Endothelial cell (in vitro differentiated cells): ENCODE measurements at regions not wholly inside any gene's neighbourhood (a gene's known extent, or its start where the extent isn't known, plus 50 kb on each side); places are given as distances from the start of the nearest gene placed in this dataset.

Source experiments
- DNase-seq: peaks from one replicate; pipeline ENCODE4 v3.0.0; 2021; ENCODE audit warnings: low spot score
- H3K27ac Mint-ChIP-seq: one replicate; pipeline ENCODE4 v1.8.0; 2021; ENCODE audit warnings: mixed read lengths, inconsistent platforms; ENCODE audit not compliant: unreplicated experiment
- H3K27me3 Mint-ChIP-seq: one replicate; pipeline ENCODE4 v1.8.0; 2021; ENCODE audit warnings: mild to moderate bottlenecking, moderate library complexity, mixed read lengths, inconsistent platforms; ENCODE audit not compliant: unreplicated experiment
- H3K36me3 Mint-ChIP-seq: one replicate; pipeline ENCODE4 v1.8.0; 2021; ENCODE audit warnings: mild to moderate bottlenecking, low read depth, mixed read lengths, inconsistent platforms; ENCODE audit not compliant: unreplicated experiment
- H3K4me1 Mint-ChIP-seq: one replicate; pipeline ENCODE4 v1.8.0; 2021; ENCODE audit warnings: mild to moderate bottlenecking, mixed read lengths, inconsistent platforms; ENCODE audit not compliant: unreplicated experiment
- H3K4me3 Mint-ChIP-seq: one replicate; pipeline ENCODE4 v1.8.0; 2021; ENCODE audit warnings: mild to moderate bottlenecking, mixed read lengths, inconsistent platforms; ENCODE audit not compliant: unreplicated experiment
- H3K9me3 Mint-ChIP-seq: one replicate; pipeline ENCODE4 v1.8.0; 2021; ENCODE audit warnings: mixed read lengths, inconsistent platforms; ENCODE audit not compliant: unreplicated experiment
- CTCF ChIP-seq: fragments of 200-600 bp; sonication (generic); IDR thresholded peaks from one replicate; pipeline ENCODE4 v1.5.0; 2021; ENCODE audit warnings: antibody characterized with exemption; ENCODE audit not compliant: unreplicated experiment

- H3K27ac Mint-ChIP-seq: no peak overlapping the region
- H3K4me1 Mint-ChIP-seq: no peaks in the 10 kb centered on the region
- H3K4me3 Mint-ChIP-seq: no peak overlapping the region
- DNase-seq: no peak
- no peaks in the 10 kb centered on the region for H3K9me3 Mint-ChIP-seq
- H3K27me3 Mint-ChIP-seq: no peaks in the 10 kb centered on the region
- H3K36me3 Mint-ChIP-seq: no peaks in the 10 kb centered on the region
- TF ChIP-seq CTCF: no peak
Measured at GRCh38 chr10:28879875-28880682, 202.8 kb downstream of the BAMBI start.

- Mint-ChIP-seq H3K27ac (no peak overlapping the region), H3K36me3 (no peaks in the 10 kb centered on the region), H3K9me3 (no peaks in the 10 kb centered on the region), H3K27me3 (no peaks in the 10 kb centered on the region), H3K4me1 (no peaks in the 10 kb centered on the region), H3K4me3 (no peak overlapping the region)
- DNase-seq: no peak
- TF ChIP-seq CTCF: no peak
Measured at GRCh38 chr10:28880683-28880950, 203.3 kb downstream of the BAMBI start.

GRCh38 chr10:28881171-28881882 is 204.0 kb downstream of the BAMBI start:
- Mint-ChIP-seq H3K9me3 (no peaks in the 10 kb centered on the region), H3K4me3 (no peak overlapping the region), H3K27me3 (no peaks in the 10 kb centered on the region), H3K27ac (no peak overlapping the region), H3K4me1 (no peaks in the 10 kb centered on the region), H3K36me3 (no peaks in the 10 kb centered on the region)
- no peak for DNase-seq
- no peak for TF ChIP-seq CTCF

GRCh38 chr10:28883741-28884423 is 206.6 kb downstream of the BAMBI start:
- H3K27me3 Mint-ChIP-seq: peaks cover 2% of the 10 kb centered on the region
- H3K4me1 Mint-ChIP-seq: no peaks in the 10 kb centered on the region
- TF ChIP-seq CTCF: no peak
- no peaks in the 10 kb centered on the region for H3K36me3 Mint-ChIP-seq
- no peaks in the 10 kb centered on the region for H3K9me3 Mint-ChIP-seq
- no peak overlapping the region for H3K4me3 Mint-ChIP-seq
- no peak overlapping the region for H3K27ac Mint-ChIP-seq
- DNase-seq: no peak
